Esophagus muscularis mucosa (tissue), 4 donors: ENCODE measurements at regions not wholly inside any gene's neighbourhood (a gene's known extent, or its start where the extent isn't known, plus 50 kb on each side); places are given as distances from the start of the nearest gene placed in this dataset.

Source experiments
- CTCF ChIP-seq, 3 experiments: fragments of 200-600 bp in 2 of 3; fragments of 450-650 bp in 1 of 3; sonication (generic) in 2 of 3; IDR thresholded peaks; one replicate each; pipeline ENCODE4 v1.5.1; 2017 to 2019; ENCODE audit warnings: antibody characterized with exemption in 3 of 3, mild to moderate bottlenecking in 2 of 3, moderate library complexity in 1 of 3
- EP300 ChIP-seq: sonication (generic); formaldehyde crosslinking; IDR thresholded peaks from one replicate; pipeline ENCODE4 v1.6.1; 2017; ENCODE audit warnings: antibody characterized with exemption
- POLR2A ChIP-seq: fragments of 450-650 bp; IDR thresholded peaks from one replicate; pipeline ENCODE4 v1.6.1; 2017; ENCODE audit warnings: antibody characterized with exemption, moderate library complexity, mild to moderate bottlenecking, low read depth
- POLR2AphosphoS5 ChIP-seq, 2 donors: sonication (generic); formaldehyde crosslinking; IDR thresholded peaks; one replicate each; pipeline ENCODE4 v1.6.1; 2017; ENCODE audit warnings: antibody characterized with exemption in 2 of 2

GRCh38 chr5:2466966-2467365 lies 284.5 kb downstream of the IRX2 start:
- TF ChIP-seq CTCF (IDR thresholded peaks at IDR 0.05) (no peak), POLR2A (no peak), EP300 (no peak), POLR2AphosphoS5 (IDR thresholded peaks at IDR 0.05) (no peak)
